Endothelial cell of umbilical vein (primary cell): ENCODE measurements at regions not wholly inside any gene's neighbourhood (a gene's known extent, or its start where the extent isn't known, plus 50 kb on each side); places are given as distances from the start of the nearest gene placed in this dataset.

Experiments
- CTCF ChIP-seq, 2 donors: IDR thresholded peaks; 1 replicate in 1 of 2; 2 replicates in 1 of 2; pipeline ENCODE4 v1.5.1; 2011; ENCODE audit warnings: low read length in 2 of 2, mild to moderate bottlenecking in 2 of 2, moderate library complexity in 2 of 2, control low read depth in 1 of 2, inconsistent platforms in 1 of 2, low read depth in 1 of 2; ENCODE audit not compliant: insufficient read depth in 1 of 2; ENCODE audit errors: extremely low read depth in 1 of 2
- EZH2 ChIP-seq: IDR thresholded peaks from 2 replicates; pipeline ENCODE4 v1.6.1; 2012; ENCODE audit warnings: borderline replicate concordance, low read depth, mild to moderate bottlenecking, moderate library complexity, low read length, inconsistent platforms; ENCODE audit not compliant: severe bottlenecking
- FOS ChIP-seq: IDR thresholded peaks from 2 replicates; pipeline ENCODE4 v1.6.1; 2011; ENCODE audit warnings: mild to moderate bottlenecking, low read length, moderate library complexity, borderline replicate concordance; ENCODE audit not compliant: insufficient read depth
- GATA2 ChIP-seq: IDR thresholded peaks from 2 replicates; pipeline ENCODE4 v1.7.0; 2011; ENCODE audit warnings: low read depth, mild to moderate bottlenecking, moderate library complexity, mixed read lengths, low read length; ENCODE audit not compliant: insufficient read length, insufficient read depth
- JUN ChIP-seq: IDR thresholded peaks from 2 replicates; pipeline ENCODE4 v1.6.1; 2011; ENCODE audit warnings: borderline replicate concordance, low read depth; ENCODE audit not compliant: insufficient read length, insufficient read depth
- MAX ChIP-seq: IDR thresholded peaks from 2 replicates; pipeline ENCODE4 v1.6.1; 2011; ENCODE audit not compliant: insufficient read depth, insufficient read length
- POLR2A ChIP-seq: IDR thresholded peaks from 2 replicates; pipeline ENCODE4 v1.6.1; 2012; ENCODE audit warnings: low read depth, mild to moderate bottlenecking, control low read depth, low read length
- POLR2AphosphoS5 ChIP-seq: IDR thresholded peaks from 2 replicates; pipeline ENCODE4 v1.6.1; 2012; ENCODE audit warnings: low read depth, mild to moderate bottlenecking, control low read depth, low read length, moderate library complexity; ENCODE audit not compliant: insufficient read depth

DNA sequence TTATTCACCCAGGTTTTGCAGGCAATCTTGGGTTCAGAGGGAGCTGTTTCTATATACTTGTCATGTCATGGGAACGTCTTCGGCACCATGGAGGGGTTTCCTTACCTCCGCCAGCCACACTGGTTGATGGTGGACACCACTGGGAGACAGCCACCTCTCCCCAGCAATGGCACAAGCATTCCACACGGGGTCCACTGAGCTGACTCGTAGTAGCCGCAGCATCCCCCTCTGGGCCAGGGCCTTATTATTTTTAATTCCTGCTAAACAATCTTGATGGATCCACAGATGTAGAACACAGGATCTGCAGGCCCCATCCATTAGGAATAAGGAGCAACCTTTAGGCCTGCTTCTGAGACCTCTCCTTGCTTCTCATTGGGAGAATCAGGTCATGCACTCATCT lies 132.9 kb downstream of the DICER1 start:
- TF ChIP-seq CTCF (IDR thresholded peaks at IDR 0.05; ENCODE audit: extremely low read depth in 1 of 2, insufficient read depth in 1 of 2, low read depth in 1 of 2, low read length in 2 of 2) (no peak), POLR2AphosphoS5 (no peak), POLR2A (no peak), JUN (no peak), EZH2 (no peak), GATA2 (no peak), FOS (no peak), MAX (no peak)
